Stimulated activated CD4-positive, alpha-beta T cell treated with anti-CD3 and anti-CD28 coated beads, Interleukin-12 subunit alpha, Interleukin-12 subunit beta, amount 100 ng/mL, for 24 hours (primary cell): ENCODE measurements at regions not wholly inside any gene's neighbourhood (a gene's known extent, or its start where the extent isn't known, plus 50 kb on each side); places are given as distances from the start of the nearest gene placed in this dataset.
"Not testable (repeated sequence)": the region's sequence is repeated elsewhere in the genome, so short reads cannot be mapped to it uniquely, and the experiment has no call there.

ENCODE experiments used
- DNase-seq, 2 experiments: peaks; one replicate each; pipeline ENCODE4 v3.0.0-alpha.2; 2020; ENCODE audit warnings: low read depth in 2 of 2

GRCh38 chr5:87195616-87196015 is 72.1 kb upstream of the RASA1 start:
- no peak for DNase-seq

DNA sequence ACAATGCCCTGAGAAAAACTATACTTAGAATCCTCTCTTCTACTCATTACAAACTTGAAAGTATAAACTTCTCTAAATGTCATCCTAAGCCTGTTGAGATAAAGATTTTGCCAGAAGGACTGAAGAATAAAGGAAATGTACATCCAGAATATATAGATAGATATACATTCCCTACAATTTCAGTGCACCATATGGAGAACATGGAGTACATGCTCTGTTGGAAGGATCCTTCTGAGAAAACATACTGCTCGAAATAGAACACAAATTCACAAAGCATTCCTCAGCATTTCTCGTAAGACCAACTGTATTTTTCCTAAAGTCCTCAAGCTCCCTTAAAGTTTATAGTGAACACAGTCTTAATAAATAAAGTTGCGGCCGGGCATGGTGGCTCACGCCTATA is 69.7 kb upstream of the RASA1 start:
- no peak for DNase-seq

DNA sequence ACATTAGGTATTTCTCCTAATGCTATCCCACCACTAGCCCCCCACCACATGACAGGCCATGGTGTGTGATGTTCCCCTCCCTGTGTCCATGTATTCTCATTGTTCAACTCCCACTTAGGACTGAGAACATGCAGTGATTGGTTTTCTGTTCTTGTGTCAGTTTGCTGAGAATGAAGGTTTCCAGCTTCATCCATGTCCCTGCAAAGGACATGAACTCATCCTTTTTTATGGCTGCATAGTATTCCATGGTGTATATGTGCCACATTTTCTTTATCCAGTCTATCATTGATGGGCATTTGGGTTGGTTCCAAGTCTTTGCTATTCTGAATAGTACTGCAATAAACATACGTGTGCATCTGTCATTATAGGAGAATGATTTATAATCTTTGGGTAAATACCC is 68.4 kb upstream of the RASA1 start:
- not testable (repeated sequence) for DNase-seq

DNA sequence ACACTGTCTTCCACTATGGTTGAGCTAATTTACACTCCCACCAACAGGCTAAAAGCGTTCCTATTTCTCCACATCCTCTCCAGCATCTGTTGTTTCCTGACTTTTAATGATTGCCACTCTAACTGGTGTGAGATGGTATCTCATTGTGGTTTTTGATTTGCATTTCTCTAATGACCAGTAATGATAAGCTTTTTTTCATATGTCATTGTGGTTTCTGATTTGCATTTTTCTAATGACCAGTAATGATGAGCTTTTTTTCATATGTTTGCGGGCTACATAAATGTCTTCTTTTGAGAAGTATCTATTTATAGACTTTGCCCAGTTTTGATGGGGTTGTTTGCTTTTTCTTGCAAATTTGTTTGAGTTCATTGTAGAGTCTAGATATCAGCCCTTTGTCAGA is 68.0 kb upstream of the RASA1 start:
- not testable (repeated sequence) for DNase-seq

- no peak for DNase-seq
Observed at GRCh38 chr5:87210076-87210475, 57.6 kb upstream of the RASA1 start.

DNA sequence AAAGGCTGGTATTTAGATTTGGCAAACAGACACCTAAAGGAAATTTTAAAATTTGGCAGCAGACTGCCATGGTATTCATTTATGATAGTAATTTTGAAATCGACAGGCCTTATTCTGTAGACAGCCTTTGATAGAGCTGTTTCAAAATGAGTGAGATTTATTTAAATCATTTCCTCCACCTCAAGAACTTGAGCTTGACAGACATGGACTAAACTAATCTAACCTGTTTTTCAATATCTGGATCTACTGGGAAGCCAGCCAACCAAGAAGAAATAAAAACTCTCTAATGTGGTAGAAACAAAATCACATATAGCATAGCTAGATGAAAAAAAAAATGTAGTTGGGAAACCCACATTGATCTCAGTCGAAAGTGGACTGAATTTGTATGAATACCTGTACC is 56.9 kb upstream of the RASA1 start:
- no peak for DNase-seq

DNA sequence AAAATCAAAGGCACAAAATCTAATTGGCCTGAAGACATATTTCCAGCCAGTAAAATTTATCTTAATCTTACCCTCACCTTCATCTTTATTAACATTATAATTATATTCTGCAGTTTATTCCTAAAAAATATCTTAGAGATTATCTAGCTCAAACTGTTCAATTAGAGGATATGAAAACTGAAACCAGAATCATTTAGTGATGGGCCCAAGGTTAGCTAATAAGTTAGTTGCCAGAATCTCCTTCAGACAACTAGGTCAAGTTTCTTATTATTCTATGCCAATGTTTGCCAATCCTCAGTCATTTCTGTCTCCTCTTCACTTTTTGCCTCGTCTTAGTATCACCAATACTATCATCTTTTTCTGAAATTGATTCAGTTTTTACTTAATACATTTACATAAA is 56.0 kb upstream of the RASA1 start:
- DNase-seq = no peak

GRCh38 chr5:87212183-87212582 is 55.5 kb upstream of the RASA1 start:
- DNase-seq = not testable (repeated sequence)

GRCh38 chr5:87217480-87217879 is 50.2 kb upstream of the RASA1 start:
- not testable (repeated sequence) for DNase-seq
